ENCODE measurements at regions not wholly inside any gene's neighbourhood (a gene's known extent, or its start where the extent isn't known, plus 50 kb on each side); places are given as distances from the start of the nearest gene placed in this dataset.

DNA sequence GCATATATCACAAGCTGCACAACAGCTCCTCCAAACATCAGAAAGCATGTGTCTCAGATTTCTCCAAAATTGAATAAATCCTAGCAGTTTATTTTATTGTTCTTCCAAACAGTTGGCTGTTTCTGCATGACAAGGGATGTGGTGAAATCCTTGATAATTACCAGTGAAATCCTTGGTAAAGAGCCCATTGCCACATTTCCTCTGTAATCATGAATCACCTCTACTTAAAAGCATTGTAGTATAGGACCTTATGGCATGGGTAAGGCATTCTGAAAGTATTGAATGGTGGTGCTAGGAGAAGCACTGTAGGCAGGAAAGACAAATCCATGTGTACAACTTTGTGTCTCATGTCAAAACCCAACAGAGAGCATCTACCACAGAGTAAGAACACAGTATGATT is 135.8 kb upstream of the NDST3 start:
- TF ChIP-seq, protein P1, sequence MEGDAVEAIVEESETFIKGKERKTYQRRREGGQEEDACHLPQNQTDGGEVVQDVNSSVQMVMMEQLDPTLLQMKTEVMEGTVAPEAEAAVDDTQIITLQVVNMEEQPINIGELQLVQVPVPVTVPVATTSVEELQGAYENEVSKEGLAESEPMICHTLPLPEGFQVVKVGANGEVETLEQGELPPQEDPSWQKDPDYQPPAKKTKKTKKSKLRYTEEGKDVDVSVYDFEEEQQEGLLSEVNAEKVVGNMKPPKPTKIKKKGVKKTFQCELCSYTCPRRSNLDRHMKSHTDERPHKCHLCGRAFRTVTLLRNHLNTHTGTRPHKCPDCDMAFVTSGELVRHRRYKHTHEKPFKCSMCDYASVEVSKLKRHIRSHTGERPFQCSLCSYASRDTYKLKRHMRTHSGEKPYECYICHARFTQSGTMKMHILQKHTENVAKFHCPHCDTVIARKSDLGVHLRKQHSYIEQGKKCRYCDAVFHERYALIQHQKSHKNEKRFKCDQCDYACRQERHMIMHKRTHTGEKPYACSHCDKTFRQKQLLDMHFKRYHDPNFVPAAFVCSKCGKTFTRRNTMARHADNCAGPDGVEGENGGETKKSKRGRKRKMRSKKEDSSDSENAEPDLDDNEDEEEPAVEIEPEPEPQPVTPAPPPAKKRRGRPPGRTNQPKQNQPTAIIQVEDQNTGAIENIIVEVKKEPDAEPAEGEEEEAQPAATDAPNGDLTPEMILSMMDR (IDR thresholded peaks at IDR 0.05; ENCODE audit: extremely low read depth in 1 of 2, insufficient read depth in 1 of 2, low read depth in 1 of 2, low read length in 2 of 2): no peak
- TF ChIP-seq EZH2 (IDR thresholded peaks at IDR 0.05; ENCODE audit: borderline replicate concordance, low read depth, low read length, severe bottlenecking) (no peak), POLR2AphosphoS5 (IDR thresholded peaks at IDR 0.05; ENCODE audit: insufficient read depth, low read depth, low read length) (no peak), POLR2A (IDR thresholded peaks at IDR 0.05; ENCODE audit: low read depth, low read length) (no peak)
- TF ChIP-seq, protein P2, sequence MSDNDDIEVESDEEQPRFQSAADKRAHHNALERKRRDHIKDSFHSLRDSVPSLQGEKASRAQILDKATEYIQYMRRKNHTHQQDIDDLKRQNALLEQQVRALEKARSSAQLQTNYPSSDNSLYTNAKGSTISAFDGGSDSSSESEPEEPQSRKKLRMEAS (IDR thresholded peaks at IDR 0.05; ENCODE audit: insufficient read depth, insufficient read length): no peak
